ENCODE measurements at regions not wholly inside any gene's neighbourhood (a gene's known extent, or its start where the extent isn't known, plus 50 kb on each side); places are given as distances from the start of the nearest gene placed in this dataset.

- Histone ChIP-seq H3K36me3 (no peaks in the 10 kb centered on the region), H3K27me3 (replicated peaks in 1 of 7) (no peaks in the 10 kb centered on the region), H3K9me3 (no peaks in the 10 kb centered on the region), H3K4me3 (peak overlapping the region in 1 of 8 donors; percentile 21), H3K27ac (peak overlapping the region in 7 of 8 donors; percentile 50 to 89 (median 70)), H3K4me1 (peaks cover 0 to 29% (median 3%) of the 10 kb centered on the region in 6 donors)
- TF ChIP-seq POLR2A (IDR thresholded peaks at IDR 0.05) (no peak), POLR2AphosphoS5 (IDR thresholded peaks at IDR 0.05) (peak in 1 of 3 donors; percentile 25), CTCF (IDR thresholded peaks at IDR 0.05 in 8 of 11, conservative IDR thresholded peaks at IDR 0.05 in 3 of 11) (no peak)
- WGBS, 5 donors, result 12 to 21% (median 19%) methylated on average over 4 of the region's 4 CpGs
- intact Hi-C loops (cut with DNase I; ENCODE audit: low total_unique reads), result no loop called here
- no peak for DNase-seq
Measured at GRCh38 chr4:10180927-10181744, 64.5 kb upstream of the WDR1 start.

- DNase-seq, result no peak
- peak overlapping the region in 7 of 8 donors; percentile 50 to 89 (median 70) for H3K27ac ChIP-seq
- H3K27me3 ChIP-seq (replicated peaks in 1 of 7), result no peaks in the 10 kb centered on the region
- TF ChIP-seq POLR2A (IDR thresholded peaks at IDR 0.05) (no peak), POLR2AphosphoS5 (IDR thresholded peaks at IDR 0.05) (no peak), CTCF (IDR thresholded peaks at IDR 0.05 in 8 of 11, conservative IDR thresholded peaks at IDR 0.05 in 3 of 11) (no peak)
- H3K9me3 ChIP-seq, result no peaks in the 10 kb centered on the region
- intact Hi-C loops (cut with DNase I; ENCODE audit: low total_unique reads), result no loop called here
- H3K4me1 ChIP-seq, result peaks cover 0 to 29% (median 3%) of the 10 kb centered on the region in 6 donors
- 25 to 80% (median 36%) methylated on average over 1 of the region's 1 CpG for WGBS, 5 donors
- H3K4me3 ChIP-seq, result peak overlapping the region in 1 of 8 donors; percentile 16
- H3K36me3 ChIP-seq, result no peaks in the 10 kb centered on the region
Measured at GRCh38 chr4:10180603-10180926, 64.0 kb upstream of the WDR1 start.

GRCh38 chr4:10179957-10180602 lies 63.5 kb upstream of the WDR1 start:
- Histone ChIP-seq H3K27me3 (replicated peaks in 1 of 7) (no peaks in the 10 kb centered on the region), H3K27ac (peak overlapping the region in 5 of 8 donors; percentile 67 to 89 (median 79)), H3K36me3 (no peaks in the 10 kb centered on the region), H3K9me3 (no peaks in the 10 kb centered on the region), H3K4me1 (peaks cover 0 to 29% (median 3%) of the 10 kb centered on the region in 6 donors), H3K4me3 (no peak overlapping the region)
- TF ChIP-seq CTCF (IDR thresholded peaks at IDR 0.05 in 8 of 11, conservative IDR thresholded peaks at IDR 0.05 in 3 of 11) (no peak), POLR2A (IDR thresholded peaks at IDR 0.05) (no peak), POLR2AphosphoS5 (IDR thresholded peaks at IDR 0.05) (no peak)
- 81 to 88% (median 85%) methylated on average over 4 of the region's 4 CpGs for WGBS, 5 donors
- no peak for DNase-seq
- intact Hi-C loops (cut with DNase I; ENCODE audit: low total_unique reads), result no loop called here

GRCh38 chr4:10178763-10179162 lies 62.2 kb upstream of the WDR1 start:
- no peak overlapping the region for H3K4me3 ChIP-seq
- H3K36me3 ChIP-seq, result no peaks in the 10 kb centered on the region
- H3K4me1 ChIP-seq, result peaks cover 0 to 22% (median 3%) of the 10 kb centered on the region in 6 donors
- no peak for TF ChIP-seq POLR2A (IDR thresholded peaks at IDR 0.05)
- no peaks in the 10 kb centered on the region for H3K9me3 ChIP-seq
- H3K27ac ChIP-seq, result no peak overlapping the region
- DNase-seq, result no peak
- intact Hi-C loops (cut with DNase I; ENCODE audit: low total_unique reads), result no loop called here
- peaks cover 0 to 9% (median 0%) of the 10 kb centered on the region in 7 donors for H3K27me3 ChIP-seq (replicated peaks in 1 of 7)
- 77 to 88% (median 86%) methylated on average over 5 of the region's 5 CpGs for WGBS, 5 donors

Measured in spleen (tissue), 11 donors.